B cell (primary cell): ENCODE measurements at regions not wholly inside any gene's neighbourhood (a gene's known extent, or its start where the extent isn't known, plus 50 kb on each side); places are given as distances from the start of the nearest gene placed in this dataset.

Experiments
- ATAC-seq: fragments of 200-7000 bp; cut with Tn5 transposase; one replicate; pipeline ENCODE4 v1.10.0; 2021; ENCODE audit warnings: low read depth, mild to moderate bottlenecking, moderate number of reproducible peaks, moderate library complexity
- CTCF ChIA-PET: fragments of 350-600 bp; sonication (Branson Sonifier 250); formaldehyde crosslinking; loops from one replicate; lab custom pipeline; 2021; ENCODE audit warnings: antibody characterized with exemption, inconsistent platforms; lab: Charles Lee
- POLR2A ChIA-PET: fragments of 350-600 bp; sonication (Branson Sonifier 250); formaldehyde crosslinking; loops from one replicate; lab custom pipeline; 2021; ENCODE audit warnings: antibody characterized with exemption; lab: Charles Lee
- DNase-seq: peaks from one replicate; pipeline ENCODE4 v3.0.0; 2013
- H2AFZ ChIP-seq: 2 replicates; pipeline ENCODE4 v1.6.1; 2012; ENCODE audit warnings: mild to moderate bottlenecking, low read depth, low read length; ENCODE audit not compliant: insufficient read depth, poor library complexity, severe bottlenecking
- H3K27ac ChIP-seq, 2 donors: 1 replicate in 1 of 2; 2 replicates in 1 of 2; pipeline ENCODE4 v1.5.1; 2012 to 2013; ENCODE audit warnings: low read length in 2 of 2, mild to moderate bottlenecking in 2 of 2, moderate library complexity in 1 of 2
- H3K27me3 ChIP-seq, 4 experiments: fragments of 200-600 bp in 1 of 4; sonication (generic) in 1 of 4; replicated peaks in 1 of 4; 1 replicate in 2 of 4; 2 replicates in 2 of 4; pipeline versions ENCODE4 v1.6.1 to v1.7.0; 2013 to 2016; ENCODE audit warnings: low read length in 3 of 4, mild to moderate bottlenecking in 2 of 4, mixed read lengths in 1 of 4, moderate library complexity in 1 of 4; ENCODE audit not compliant: insufficient read depth in 4 of 4, control insufficient read depth in 3 of 4; ENCODE audit errors: control extremely low read depth in 1 of 4
- H3K36me3 ChIP-seq, 2 experiments: replicated peaks in 1 of 2; 1 replicate in 1 of 2; 2 replicates in 1 of 2; pipeline versions ENCODE4 v1.6.1 to v1.7.1; 2013; ENCODE audit warnings: low read length in 1 of 2; ENCODE audit not compliant: insufficient read depth in 2 of 2, control insufficient read depth in 1 of 2; ENCODE audit errors: control extremely low read depth in 1 of 2, extremely low read depth in 1 of 2
- H3K4me1 ChIP-seq, 2 donors: fragments of 200-600 bp in 1 of 2; sonication (generic) in 1 of 2; 1 replicate in 1 of 2; 2 replicates in 1 of 2; pipeline versions ENCODE4 v1.5.1 to v1.6.1; 2013 to 2017; ENCODE audit warnings: low read length in 2 of 2; ENCODE audit not compliant: control insufficient read depth in 2 of 2, insufficient read depth in 2 of 2
- H3K4me2 ChIP-seq: replicated peaks from 2 replicates; pipeline ENCODE3; 2012; ENCODE audit warnings: mild to moderate bottlenecking, low read depth, low read length; ENCODE audit not compliant: poor library complexity, severe bottlenecking
- H3K4me3 ChIP-seq, 5 experiments: fragments of 200-600 bp in 1 of 5; sonication (generic) in 1 of 5; 1 replicate in 3 of 5; 2 replicates in 2 of 5; pipeline versions ENCODE4 v1.5.1 to v1.7.0; 2011 to 2016; ENCODE audit warnings: low read length in 4 of 5, mild to moderate bottlenecking in 4 of 5, low read depth in 2 of 5, control low read depth in 1 of 5, moderate library complexity in 1 of 5; ENCODE audit not compliant: insufficient read depth in 1 of 5; ENCODE audit errors: control extremely low read depth in 1 of 5, extremely low read depth in 1 of 5
- H3K79me2 ChIP-seq: fragments of 200-600 bp; sonication (generic); one replicate; pipeline ENCODE4 v1.6.0; 2016; ENCODE audit warnings: low read length; ENCODE audit not compliant: control insufficient read depth, insufficient read depth
- H3K9ac ChIP-seq: fragments of 200-600 bp; sonication (generic); 2 replicates; pipeline ENCODE4 v1.6.1; 2017; ENCODE audit warnings: mild to moderate bottlenecking, low read length, moderate library complexity
- H3K9me3 ChIP-seq, 3 donors: one replicate each; pipeline versions ENCODE4 v1.6.1 to v1.7.1; 2013; ENCODE audit warnings: low read length in 2 of 3; ENCODE audit not compliant: control insufficient read depth in 2 of 3, insufficient read depth in 1 of 3; ENCODE audit errors: control extremely low read depth in 1 of 3
- H4K20me1 ChIP-seq: 2 replicates; pipeline ENCODE4 v1.6.0; 2012; ENCODE audit warnings: mild to moderate bottlenecking, low read length; ENCODE audit not compliant: insufficient read depth, control insufficient read depth, poor library complexity, severe bottlenecking
- H3K27ac Mint-ChIP-seq: one replicate; pipeline ENCODE4 v1.8.0; 2021; ENCODE audit warnings: mixed read lengths
- H3K27me3 Mint-ChIP-seq: one replicate; pipeline ENCODE4 v1.8.0; 2021; ENCODE audit warnings: mixed read lengths
- H3K4me1 Mint-ChIP-seq: one replicate; pipeline ENCODE4 v1.8.0; 2021; ENCODE audit warnings: mixed read lengths
- H3K4me3 Mint-ChIP-seq: one replicate; pipeline ENCODE4 v1.8.0; 2021; ENCODE audit warnings: mixed read lengths
- H3K9me3 Mint-ChIP-seq: one replicate; pipeline ENCODE4 v1.8.0; 2022; ENCODE audit warnings: mixed read lengths; ENCODE audit not compliant: insufficient read depth
- EZH2 ChIP-seq: IDR thresholded peaks from 2 replicates; pipeline ENCODE4 v1.6.1; 2012; ENCODE audit warnings: borderline replicate concordance, low read depth, mild to moderate bottlenecking, moderate library complexity, low read length; ENCODE audit not compliant: insufficient read depth, poor library complexity, severe bottlenecking
- WGBS: methylation state at CpG from one replicate; pipeline ENCODE4 v1.1.5; 2013; ENCODE audit warnings: missing lambda C conversion rate; ENCODE audit not compliant: insufficient coverage; 5-methylcytosine and 5-hydroxymethylcytosine counted together
- intact Hi-C: fragments of 100-400 bp; cut with micrococcal nuclease; formaldehyde crosslinking; loops from one replicate; pipeline ENCODE4 v1.10.0; 2022
- TF ChIP-seq, protein P1 (sequence below): fragments of 200-600 bp; IDR thresholded peaks from one replicate; pipeline ENCODE4 v1.8.0; 2022; ENCODE audit warnings: antibody characterized with exemption, mild to moderate bottlenecking

DNA sequence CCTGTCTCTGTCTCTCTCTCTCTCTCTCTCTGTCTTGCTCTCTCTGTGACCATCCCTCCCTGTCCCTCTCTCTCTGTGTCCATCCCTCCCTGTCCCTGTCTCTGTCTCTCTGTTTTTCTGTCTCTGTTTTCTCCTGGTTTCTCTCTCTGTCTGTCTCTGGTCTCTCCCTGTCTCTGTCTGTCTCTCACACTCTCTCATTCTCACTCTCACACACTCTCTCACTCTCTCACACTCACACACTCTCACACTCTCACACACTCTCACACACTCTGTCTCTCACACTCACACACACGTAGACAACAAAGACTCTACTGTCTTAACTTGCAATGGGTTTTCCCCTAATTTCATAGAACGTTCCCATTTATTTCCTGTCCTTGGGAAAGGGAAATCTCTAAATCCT is 299.5 kb downstream of the FOXL1 start:
- ChIA-PET CTCF (no interaction called here), POLR2A (no interaction called here)
- H2AFZ ChIP-seq = no peak overlapping the region
- H3K9me3 ChIP-seq = peaks cover 0 to 28% (median 0%) of the 10 kb centered on the region in 3 donors
- no peak overlapping the region for H3K4me3 ChIP-seq
- no peak overlapping the region for H3K27ac ChIP-seq
- WGBS = 78% methylated on average over 1 of the region's 2 CpGs
- no peaks in the 10 kb centered on the region for H3K9me3 Mint-ChIP-seq
- no peaks in the 10 kb centered on the region for H3K4me1 ChIP-seq
- no peak overlapping the region for H3K9ac ChIP-seq
- H3K79me2 ChIP-seq = no peaks in the 10 kb centered on the region
- no peak overlapping the region for H3K4me3 Mint-ChIP-seq
- peaks cover 59% of the 10 kb centered on the region for H3K27me3 Mint-ChIP-seq
- DNase-seq (no peak), ATAC-seq (no peak)
- no peaks in the 10 kb centered on the region for H3K4me1 Mint-ChIP-seq
- H3K27ac Mint-ChIP-seq = no peak overlapping the region
- intact Hi-C loops = no loop called here
- peaks cover 0 to 26% (median 1%) of the 10 kb centered on the region in 4 experiments for H3K27me3 ChIP-seq
- no peak overlapping the region for H3K4me2 ChIP-seq
- no peak for TF ChIP-seq EZH2
- TF ChIP-seq, protein P1, sequence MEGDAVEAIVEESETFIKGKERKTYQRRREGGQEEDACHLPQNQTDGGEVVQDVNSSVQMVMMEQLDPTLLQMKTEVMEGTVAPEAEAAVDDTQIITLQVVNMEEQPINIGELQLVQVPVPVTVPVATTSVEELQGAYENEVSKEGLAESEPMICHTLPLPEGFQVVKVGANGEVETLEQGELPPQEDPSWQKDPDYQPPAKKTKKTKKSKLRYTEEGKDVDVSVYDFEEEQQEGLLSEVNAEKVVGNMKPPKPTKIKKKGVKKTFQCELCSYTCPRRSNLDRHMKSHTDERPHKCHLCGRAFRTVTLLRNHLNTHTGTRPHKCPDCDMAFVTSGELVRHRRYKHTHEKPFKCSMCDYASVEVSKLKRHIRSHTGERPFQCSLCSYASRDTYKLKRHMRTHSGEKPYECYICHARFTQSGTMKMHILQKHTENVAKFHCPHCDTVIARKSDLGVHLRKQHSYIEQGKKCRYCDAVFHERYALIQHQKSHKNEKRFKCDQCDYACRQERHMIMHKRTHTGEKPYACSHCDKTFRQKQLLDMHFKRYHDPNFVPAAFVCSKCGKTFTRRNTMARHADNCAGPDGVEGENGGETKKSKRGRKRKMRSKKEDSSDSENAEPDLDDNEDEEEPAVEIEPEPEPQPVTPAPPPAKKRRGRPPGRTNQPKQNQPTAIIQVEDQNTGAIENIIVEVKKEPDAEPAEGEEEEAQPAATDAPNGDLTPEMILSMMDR = peak; percentile 2
- no peaks in the 10 kb centered on the region for H3K36me3 ChIP-seq
- no peaks in the 10 kb centered on the region for H4K20me1 ChIP-seq

DNA sequence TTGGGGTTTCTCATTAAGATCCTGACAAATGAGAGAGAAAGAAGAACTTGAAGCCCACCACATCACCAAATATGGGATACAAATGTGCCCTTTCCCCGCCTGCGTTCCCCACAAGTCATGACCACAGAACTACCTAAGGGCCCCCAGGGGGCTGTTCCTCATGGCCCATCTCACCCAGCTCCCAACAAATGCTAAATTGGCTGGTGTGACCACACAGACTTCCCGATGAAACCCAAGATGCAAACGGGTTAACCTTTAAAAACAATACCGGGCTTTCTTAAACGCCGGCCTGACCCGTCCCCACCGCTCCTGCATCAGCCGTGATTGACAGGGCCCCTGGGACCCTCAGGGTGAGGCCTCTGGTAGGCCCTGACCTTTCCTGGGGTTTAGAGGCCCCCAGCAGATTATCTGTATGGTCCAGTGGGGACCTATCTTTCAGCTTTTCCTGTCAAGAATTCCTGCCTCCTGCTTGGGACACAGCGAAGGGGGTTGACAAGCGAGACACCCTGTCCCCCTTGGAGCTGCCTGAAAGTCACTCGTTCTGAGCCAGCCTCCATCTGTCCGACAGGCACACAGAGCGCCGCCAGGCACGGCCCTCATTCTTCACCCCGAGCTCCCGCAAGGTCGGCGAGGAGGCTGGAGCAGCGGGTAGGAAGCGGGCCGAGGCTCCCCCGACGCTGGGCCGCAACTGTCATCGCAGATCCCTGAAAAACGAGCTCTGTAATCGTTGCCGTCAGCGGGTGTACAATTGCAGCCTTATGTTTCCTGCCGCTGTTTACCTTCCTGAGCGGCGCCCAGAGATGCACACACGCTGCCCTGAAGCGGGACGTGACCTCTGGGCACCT is 300.1 kb downstream of the FOXL1 start:
- CTCF ChIA-PET = no interaction called here
- no peak overlapping the region for H3K4me2 ChIP-seq
- no peaks in the 10 kb centered on the region for H3K79me2 ChIP-seq
- DNase-seq (no peak), ATAC-seq (no peak)
- H3K27me3 Mint-ChIP-seq = peaks cover 59% of the 10 kb centered on the region
- H3K27ac ChIP-seq = no peak overlapping the region
- H3K36me3 ChIP-seq = no peaks in the 10 kb centered on the region
- TF ChIP-seq EZH2 = no peak
- TF ChIP-seq, protein P1 = no peak
- H3K9me3 ChIP-seq = peaks cover 0 to 23% (median 0%) of the 10 kb centered on the region in 3 donors
- no peak overlapping the region for H3K27ac Mint-ChIP-seq
- no peaks in the 10 kb centered on the region for H3K4me1 Mint-ChIP-seq
- intact Hi-C loops = no loop called here
- H3K9me3 Mint-ChIP-seq = no peaks in the 10 kb centered on the region
- H4K20me1 ChIP-seq = no peaks in the 10 kb centered on the region
- no peak overlapping the region for H3K4me3 ChIP-seq
- no peak overlapping the region for H3K4me3 Mint-ChIP-seq
- no peak overlapping the region for H2AFZ ChIP-seq
- whole genome bisulfite sequencing = 15% methylated on average over 38 of the region's 38 CpGs
- POLR2A ChIA-PET = no interaction called here
- peaks cover 0 to 26% (median 1%) of the 10 kb centered on the region in 4 experiments for H3K27me3 ChIP-seq
- H3K4me1 ChIP-seq = no peaks in the 10 kb centered on the region
- no peak overlapping the region for H3K9ac ChIP-seq
